BLaER1 treated with 17β-estradiol and CSF1 and Interleukin-3, amounts not matched to agents 10 nM and 100 nM (cell line): ENCODE measurements at regions not wholly inside any gene's neighbourhood (a gene's known extent, or its start where the extent isn't known, plus 50 kb on each side); places are given as distances from the start of the nearest gene placed in this dataset.
"Not testable (repeated sequence)": the region's sequence is repeated elsewhere in the genome, so short reads cannot be mapped to it uniquely, and the experiment has no call there.

Experiments
- H3K27ac ChIP-seq, 11 experiments: shearing (Covaris generic); formaldehyde crosslinking; 2 replicates each; pipeline ENCODE4 v1.8.1; 2022
- H3K27me3 ChIP-seq, 11 experiments: shearing (Covaris generic); formaldehyde crosslinking; 2 replicates each; pipeline ENCODE4 v1.8.1; 2022
- H3K36me3 ChIP-seq, 11 experiments: shearing (Covaris generic); formaldehyde crosslinking; 2 replicates each; pipeline ENCODE4 v1.8.1; 2022
- H3K4me1 ChIP-seq, 10 experiments: shearing (Covaris generic); formaldehyde crosslinking; 2 replicates each; pipeline ENCODE4 v1.8.1; 2022
- H3K4me2 ChIP-seq, 11 experiments: shearing (Covaris generic); formaldehyde crosslinking; 2 replicates each; pipeline ENCODE4 v1.8.1; 2022
- H3K4me3 ChIP-seq, 10 experiments: shearing (Covaris generic); formaldehyde crosslinking; 2 replicates each; pipeline ENCODE4 v1.8.1; 2022
- H3K9ac ChIP-seq, 11 experiments: shearing (Covaris generic); formaldehyde crosslinking; 2 replicates each; pipeline ENCODE4 v1.8.1; 2022
- H3K9me3 ChIP-seq, 11 experiments: shearing (Covaris generic); formaldehyde crosslinking; replicated peaks in 1 of 11; 2 replicates each; pipeline ENCODE4 v1.8.1; 2022
- H4K20me1 ChIP-seq, 11 experiments: shearing (Covaris generic); formaldehyde crosslinking; 2 replicates each; pipeline ENCODE4 v1.8.1; 2022
- Cebpa-rat ChIP-seq, 11 experiments: shearing (Covaris generic); IDR thresholded peaks; 2 replicates each; pipeline ENCODE4 v1.8.1; 2022

DNA sequence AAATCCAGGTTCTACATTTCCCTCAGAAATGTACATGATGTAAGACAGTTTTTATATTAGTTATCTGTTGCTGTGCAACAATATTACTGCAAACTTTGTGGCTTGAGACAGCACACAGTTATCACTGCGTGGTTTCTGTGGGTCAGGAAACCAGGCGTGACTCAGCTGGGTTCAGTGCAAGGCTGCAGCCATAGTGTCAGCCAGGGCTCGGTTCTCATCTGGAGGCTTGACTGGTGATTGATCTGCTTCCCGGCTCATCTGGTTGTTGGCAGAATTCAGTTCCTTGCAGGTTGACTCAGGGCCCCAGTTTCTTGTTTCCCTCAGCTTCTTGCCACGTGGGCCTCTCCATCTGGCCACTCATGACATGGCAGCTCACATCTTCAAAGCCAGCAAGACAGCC is 146.8 kb upstream of the ROPN1B start:
- Histone ChIP-seq H3K9me3 (peaks cover 14 to 50% (median 30%) of the 10 kb centered on the region in 11 experiments; a peak in 21 of 22 replicates), H3K27ac (peak overlapping the region in 1 of 11 experiments; percentile 22; a peak in 1 of 22 replicates)
- not testable (repeated sequence) for H3K4me1 ChIP-seq, H4K20me1 ChIP-seq, H3K36me3 ChIP-seq, H3K9ac ChIP-seq, H3K4me2 ChIP-seq, H3K4me3 ChIP-seq, H3K27me3 ChIP-seq
- TF ChIP-seq Cebpa-rat (IDR thresholded peaks at IDR 0.05): 0 out of 22 replicates have a peak, but pooled peaks of 1 of the 11 experiments have one; percentile 6

DNA sequence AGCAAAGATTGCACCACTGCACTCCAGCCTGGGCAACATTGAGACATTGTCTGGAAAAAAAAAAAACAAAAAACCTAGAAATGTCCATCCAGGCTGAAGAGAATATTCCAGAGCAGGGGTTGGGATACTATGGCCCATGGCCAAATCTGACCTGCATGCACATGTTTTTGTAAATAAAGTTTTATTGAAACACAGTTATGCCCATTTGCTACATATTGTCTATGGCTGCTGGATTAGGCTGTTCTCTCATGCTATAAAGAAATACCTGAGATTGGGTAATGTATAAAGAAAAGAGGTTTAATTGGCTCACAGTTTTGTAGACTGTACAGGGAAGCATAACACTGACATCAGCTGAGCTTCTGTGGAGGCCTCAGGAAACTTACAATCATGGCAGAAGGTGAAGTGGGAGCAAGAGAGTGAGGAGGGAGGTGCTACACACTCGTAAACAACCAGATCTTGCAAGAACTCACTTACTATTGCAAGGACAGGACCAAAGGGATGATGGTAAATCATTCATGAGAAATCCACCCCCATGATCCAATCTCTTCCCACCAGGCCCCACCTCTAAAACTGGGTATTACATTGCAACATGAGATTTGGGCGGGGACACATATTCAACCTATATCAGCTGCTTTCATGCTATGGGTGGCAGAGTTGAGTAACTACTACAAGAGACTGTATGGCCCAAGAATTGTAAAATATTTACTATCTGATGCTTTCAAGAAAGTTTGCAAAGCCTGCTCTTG is 137.8 kb upstream of the ROPN1B start:
- not testable (repeated sequence) for H3K9ac ChIP-seq, H3K4me2 ChIP-seq, H3K27ac ChIP-seq, H4K20me1 ChIP-seq, H3K36me3 ChIP-seq, H3K4me3 ChIP-seq, H3K27me3 ChIP-seq, H3K4me1 ChIP-seq
- H3K9me3 ChIP-seq: peaks cover 19 to 27% (median 22%) of the 10 kb centered on the region in 11 experiments

DNA sequence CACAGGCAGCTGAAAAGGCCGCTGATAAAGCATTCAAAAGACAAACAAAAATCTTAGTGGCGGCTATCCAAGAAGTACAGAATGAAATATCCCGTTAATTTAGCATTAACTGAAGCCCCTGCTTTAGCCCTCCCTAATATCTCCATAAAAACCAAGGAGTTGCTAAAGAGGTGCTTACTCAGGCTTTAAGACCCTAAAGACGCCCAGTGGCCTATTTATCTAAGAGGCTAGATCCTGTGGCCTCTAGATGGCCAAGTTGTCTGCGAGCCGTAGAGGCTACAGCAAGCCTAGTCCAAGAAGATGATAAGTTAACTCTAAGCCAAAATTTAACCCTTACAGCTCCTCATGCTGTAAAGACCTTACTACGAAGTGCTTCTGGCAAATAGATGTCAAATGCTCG is 133.4 kb upstream of the ROPN1B start:
- peak overlapping the region in 3 of 11 experiments; percentile 17 to 26 (median 23); a peak in 4 of 22 replicates for H3K4me2 ChIP-seq
- not testable (repeated sequence) for H3K27me3 ChIP-seq, H4K20me1 ChIP-seq, H3K9me3 ChIP-seq, H3K4me3 ChIP-seq, H3K27ac ChIP-seq, H3K36me3 ChIP-seq, H3K9ac ChIP-seq
- H3K4me1 ChIP-seq: peaks cover 0 to 11% (median 0%) of the 10 kb centered on the region in 10 experiments; a peak in 9 of 20 replicates

DNA sequence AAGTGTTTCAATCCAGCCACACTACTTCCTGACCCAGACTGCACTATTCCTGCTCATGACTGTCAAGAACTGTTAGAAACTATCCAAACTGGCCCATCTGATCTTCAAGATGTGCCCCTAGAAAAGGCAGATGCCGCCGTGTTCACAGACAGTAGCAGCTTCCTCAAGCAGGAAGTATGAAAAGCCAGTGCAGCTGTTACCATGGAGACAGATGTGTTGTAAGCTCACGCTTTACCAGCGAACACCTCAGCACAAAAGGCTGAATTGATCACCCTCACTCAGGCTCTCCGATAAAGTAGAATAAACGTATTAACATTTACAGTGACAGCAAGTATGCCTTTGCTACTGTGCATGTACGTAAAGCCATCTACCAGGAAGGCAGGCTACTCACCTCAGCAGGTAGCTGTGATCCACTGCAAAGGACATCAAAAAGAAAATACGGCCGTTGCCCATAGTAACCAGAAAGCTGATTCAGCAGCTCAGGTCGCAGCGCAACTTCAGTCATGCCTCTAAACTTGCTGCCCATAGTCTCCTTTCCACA is 132.9 kb upstream of the ROPN1B start:
- H3K9me3 ChIP-seq, H3K27me3 ChIP-seq, H3K4me3 ChIP-seq, H3K36me3 ChIP-seq, H3K9ac ChIP-seq, H3K27ac ChIP-seq, H4K20me1 ChIP-seq: not testable (repeated sequence)
- Histone ChIP-seq H3K4me2 (peak overlapping the region in 3 of 11 experiments; percentile 17 to 26 (median 23); a peak in 4 of 22 replicates), H3K4me1 (peaks cover 0 to 12% (median 0%) of the 10 kb centered on the region in 10 experiments; a peak in 9 of 20 replicates)

DNA sequence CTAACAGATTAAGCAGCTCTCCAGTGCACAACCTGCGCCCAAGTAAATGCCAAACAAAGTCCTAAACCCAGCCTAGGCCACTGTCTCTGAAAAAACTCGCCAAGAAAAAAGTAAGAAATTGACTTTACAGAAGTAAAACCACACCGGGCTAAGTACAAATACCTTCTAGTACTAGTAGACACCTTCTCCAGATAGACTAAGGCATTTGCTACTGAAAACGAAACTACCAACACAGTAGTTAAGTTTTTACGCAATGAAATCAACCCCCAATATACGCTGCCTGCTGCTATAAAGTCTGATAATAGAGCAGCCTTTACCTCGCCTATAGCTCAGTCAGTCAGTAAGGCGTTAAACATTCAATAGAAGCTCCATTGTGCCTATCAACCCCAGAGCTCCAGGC is 132.2 kb upstream of the ROPN1B start:
- not testable (repeated sequence) for H3K4me2 ChIP-seq, H3K4me3 ChIP-seq, H3K27ac ChIP-seq, H3K9me3 ChIP-seq, H3K27me3 ChIP-seq, H4K20me1 ChIP-seq, H3K9ac ChIP-seq, H3K36me3 ChIP-seq
- peaks cover 0 to 12% (median 0%) of the 10 kb centered on the region in 10 experiments; a peak in 9 of 20 replicates for H3K4me1 ChIP-seq

DNA sequence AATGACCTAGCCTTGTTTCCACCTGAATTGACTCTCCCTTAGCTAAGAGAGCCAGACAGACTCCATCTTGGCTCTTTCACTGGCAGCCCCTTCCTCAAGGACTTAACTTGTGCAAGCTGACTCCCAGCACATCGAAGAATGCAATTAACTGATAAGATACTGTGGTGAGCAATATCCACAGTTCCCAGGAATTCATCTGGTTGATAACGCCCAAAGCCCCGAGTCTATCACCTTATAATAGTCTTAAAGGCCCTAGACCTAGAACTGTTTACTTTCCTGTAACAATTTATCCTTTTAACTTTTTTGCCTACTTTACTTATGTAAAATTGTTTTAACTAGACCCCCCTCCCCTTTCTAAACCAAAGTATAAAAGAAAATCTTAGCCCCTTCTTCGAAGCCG is 130.1 kb upstream of the ROPN1B start:
- not testable (repeated sequence) for H4K20me1 ChIP-seq, H3K9ac ChIP-seq, H3K36me3 ChIP-seq, H3K4me3 ChIP-seq, H3K4me2 ChIP-seq, H3K27ac ChIP-seq, H3K27me3 ChIP-seq
- Histone ChIP-seq H3K4me1 (peaks cover 0 to 12% (median 0%) of the 10 kb centered on the region in 10 experiments; a peak in 9 of 20 replicates), H3K9me3 (peaks cover 0 to 11% (median 0%) of the 10 kb centered on the region in 11 experiments; a peak in 3 of 22 replicates)

DNA sequence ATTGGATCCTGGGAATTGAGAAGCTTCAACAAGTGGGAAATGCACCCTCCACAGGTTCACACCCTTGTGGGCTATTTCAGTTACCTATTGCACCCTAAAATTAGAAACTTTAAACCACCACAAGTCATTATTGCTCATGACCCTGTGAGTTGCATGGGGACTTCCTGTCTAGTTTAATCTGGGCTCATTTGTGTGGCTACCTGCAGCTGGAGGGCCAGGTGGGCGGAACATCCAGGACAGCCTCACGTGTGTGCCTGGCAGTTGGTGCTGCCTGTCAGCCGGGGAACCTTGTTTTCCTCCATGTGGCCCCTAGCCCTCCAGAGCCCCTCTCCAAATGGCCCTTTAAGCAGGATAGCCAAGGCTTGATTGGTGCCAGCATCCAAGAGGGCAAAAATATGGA is 128.5 kb upstream of the ROPN1B start:
- Histone ChIP-seq H3K4me1 (peaks cover 0 to 12% (median 0%) of the 10 kb centered on the region in 10 experiments; a peak in 9 of 20 replicates), H3K9me3 (peaks cover 0 to 11% (median 0%) of the 10 kb centered on the region in 11 experiments; a peak in 3 of 22 replicates)
- not testable (repeated sequence) for H4K20me1 ChIP-seq, H3K4me2 ChIP-seq, H3K27ac ChIP-seq, H3K36me3 ChIP-seq, H3K27me3 ChIP-seq, H3K4me3 ChIP-seq, H3K9ac ChIP-seq

DNA sequence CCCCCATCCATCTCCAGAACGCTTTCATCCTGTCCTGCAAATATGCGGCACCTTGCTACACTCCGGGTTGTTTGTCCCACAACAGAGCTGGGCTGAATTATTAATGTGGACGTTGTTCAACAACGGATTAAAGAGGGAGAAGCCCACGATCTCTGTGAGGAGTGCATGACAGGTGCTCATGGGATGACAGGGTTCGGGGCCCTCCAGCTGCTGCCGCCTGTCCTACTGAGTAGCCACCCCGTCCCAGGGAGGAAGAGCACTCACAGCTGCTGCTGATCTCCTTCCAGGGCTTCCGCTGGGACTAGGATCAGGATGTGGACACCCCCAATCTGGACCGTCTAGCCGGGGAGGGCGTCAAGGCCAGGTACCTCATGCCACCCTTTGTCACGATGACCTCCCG is 121.0 kb upstream of the ROPN1B start:
- H3K27me3 ChIP-seq, H3K27ac ChIP-seq, H3K36me3 ChIP-seq, H4K20me1 ChIP-seq, H3K4me3 ChIP-seq, H3K4me1 ChIP-seq, H3K9ac ChIP-seq, H3K4me2 ChIP-seq: not testable (repeated sequence)
- peaks cover 0 to 17% (median 7%) of the 10 kb centered on the region in 11 experiments; a peak in 8 of 22 replicates for H3K9me3 ChIP-seq

DNA sequence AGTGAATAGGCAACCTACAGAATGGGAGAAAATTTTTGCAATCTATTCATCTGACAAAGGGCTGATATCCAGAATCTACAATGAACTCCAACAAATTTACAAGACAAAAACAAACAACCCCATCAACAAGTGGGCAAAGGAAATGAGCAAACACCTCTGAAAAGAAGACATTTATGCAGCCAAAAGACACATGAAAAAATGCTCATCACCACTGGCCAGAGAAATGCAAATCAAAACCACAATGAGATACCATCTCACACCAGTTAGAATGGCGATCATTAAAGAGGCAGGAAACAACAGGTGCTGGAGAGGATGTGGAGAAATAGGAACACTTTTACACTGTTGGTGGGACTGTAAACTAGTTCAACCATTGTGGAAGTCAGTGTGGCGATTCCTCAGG is 114.0 kb upstream of the ROPN1B start:
- not testable (repeated sequence) for H3K9ac ChIP-seq, H3K27ac ChIP-seq, H4K20me1 ChIP-seq, H3K27me3 ChIP-seq, H3K9me3 ChIP-seq, H3K4me3 ChIP-seq, H3K4me2 ChIP-seq, H3K4me1 ChIP-seq, H3K36me3 ChIP-seq

DNA sequence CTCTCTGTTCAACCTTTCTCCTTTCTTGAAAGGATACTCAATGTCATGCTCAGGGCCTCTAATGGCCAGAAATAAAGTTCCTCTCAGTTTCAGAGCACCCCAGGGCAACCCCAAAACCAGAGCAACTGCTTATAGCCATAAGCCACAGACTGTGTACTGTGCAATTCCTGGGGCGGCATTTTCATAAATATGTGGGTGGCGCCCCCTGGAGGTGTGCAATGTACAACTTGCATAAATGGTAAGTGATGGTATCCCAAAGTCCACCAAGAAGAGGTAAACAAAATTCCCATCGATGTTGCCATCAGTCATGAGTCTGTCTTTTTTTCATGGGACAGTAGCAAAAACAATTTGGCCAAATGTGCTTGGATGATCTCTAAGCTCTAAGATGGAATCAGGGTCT is 108.4 kb upstream of the ROPN1B start:
- not testable (repeated sequence) for H3K4me3 ChIP-seq, H3K4me2 ChIP-seq, H3K36me3 ChIP-seq, H3K9ac ChIP-seq, H3K9me3 ChIP-seq, H3K27ac ChIP-seq, H3K27me3 ChIP-seq, H3K4me1 ChIP-seq, H4K20me1 ChIP-seq

DNA sequence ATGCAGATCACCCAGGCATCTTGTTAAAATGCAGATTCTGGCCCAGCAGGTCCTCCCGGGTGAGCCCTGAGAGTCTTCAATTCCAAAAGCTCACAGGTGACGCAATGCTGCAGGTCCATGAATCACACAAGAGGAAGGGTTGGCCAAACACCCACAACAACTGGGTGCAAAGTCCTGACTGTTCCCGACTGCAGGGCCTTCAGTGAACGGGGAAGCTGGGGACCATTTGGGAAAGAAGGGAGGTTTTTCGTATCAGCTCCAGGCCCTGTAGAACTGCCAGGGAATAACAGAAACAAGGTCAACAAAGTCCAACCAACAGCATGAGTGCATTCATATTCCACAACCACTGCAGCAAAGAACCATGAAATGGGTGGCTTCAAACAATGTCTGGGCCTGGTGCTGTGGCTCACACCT is 106.1 kb upstream of the ROPN1B start:
- not testable (repeated sequence) for H3K9ac ChIP-seq, H3K4me1 ChIP-seq, H3K9me3 ChIP-seq, H4K20me1 ChIP-seq, H3K4me3 ChIP-seq, H3K27me3 ChIP-seq, H3K4me2 ChIP-seq, H3K36me3 ChIP-seq, H3K27ac ChIP-seq

DNA sequence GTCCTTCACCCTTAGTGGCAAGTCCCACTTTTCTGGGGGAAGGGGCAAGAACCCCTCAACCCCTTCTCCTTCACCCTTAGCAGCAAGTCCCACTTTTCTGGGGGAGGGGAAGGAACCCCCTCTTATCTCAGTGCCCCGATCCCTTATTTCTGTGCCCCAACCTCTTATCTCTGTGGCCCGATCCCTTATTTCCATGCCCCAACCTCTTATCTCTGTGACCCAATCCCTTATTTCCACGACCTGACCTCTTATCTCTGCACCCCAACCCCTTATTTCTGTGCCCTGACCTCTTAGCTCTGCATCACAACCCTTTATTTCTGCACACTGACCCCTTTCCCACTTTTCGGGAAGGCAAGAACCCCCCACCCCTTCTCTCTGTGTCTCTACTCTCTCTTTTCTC is 104.4 kb upstream of the ROPN1B start:
- H3K27me3 ChIP-seq, H3K9ac ChIP-seq, H3K4me3 ChIP-seq, H4K20me1 ChIP-seq, H3K9me3 ChIP-seq, H3K36me3 ChIP-seq, H3K27ac ChIP-seq, H3K4me1 ChIP-seq, H3K4me2 ChIP-seq: not testable (repeated sequence)

DNA sequence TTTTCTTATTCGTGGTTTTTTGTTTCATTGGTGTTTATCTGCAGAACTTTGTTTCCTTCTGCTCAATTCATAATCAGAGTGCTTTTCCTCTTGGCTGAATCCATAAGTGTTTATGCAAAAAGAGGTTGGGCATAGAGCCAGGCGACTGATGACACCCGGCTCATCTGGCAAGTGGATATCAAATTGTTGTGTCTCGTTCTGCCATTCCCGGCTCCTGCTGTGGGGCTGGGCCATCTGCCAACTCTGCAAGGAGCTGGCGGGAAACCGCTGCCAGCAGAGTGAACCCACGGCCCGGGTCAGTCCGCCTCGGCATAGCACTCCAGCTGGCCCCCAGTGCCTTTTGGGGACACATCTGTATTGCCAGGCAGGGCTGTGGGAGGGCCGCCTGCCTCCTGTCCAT is 83.0 kb upstream of the ROPN1B start:
- H3K27ac ChIP-seq, H3K27me3 ChIP-seq, H3K4me2 ChIP-seq, H3K4me3 ChIP-seq, H4K20me1 ChIP-seq, H3K36me3 ChIP-seq, H3K9ac ChIP-seq, H3K4me1 ChIP-seq: not testable (repeated sequence)
- H3K9me3 ChIP-seq: peaks cover 15 to 45% (median 36%) of the 10 kb centered on the region in 11 experiments

DNA sequence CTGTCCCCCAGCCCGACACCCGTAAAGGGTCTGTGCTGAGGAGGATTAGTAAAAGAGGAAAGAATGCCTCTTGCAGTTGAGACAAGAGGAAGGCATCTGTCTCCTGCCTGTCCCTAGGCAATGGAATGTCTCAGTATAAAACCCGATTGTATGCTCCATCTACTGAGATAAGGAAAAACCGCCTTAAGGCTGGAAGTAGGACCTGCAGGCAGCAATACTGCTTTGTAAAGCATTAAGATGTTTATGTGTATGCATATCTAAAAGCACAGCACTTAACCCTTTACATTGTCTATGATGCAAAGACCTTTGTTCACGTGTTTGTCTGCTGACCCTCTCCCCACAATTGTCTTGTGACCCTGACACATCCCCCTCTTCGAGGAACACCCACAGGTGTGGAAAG is 69.8 kb upstream of the ROPN1B start:
- not testable (repeated sequence) for H3K9ac ChIP-seq, H3K9me3 ChIP-seq, H4K20me1 ChIP-seq, H3K36me3 ChIP-seq, H3K4me1 ChIP-seq, H3K4me2 ChIP-seq, H3K4me3 ChIP-seq, H3K27ac ChIP-seq, H3K27me3 ChIP-seq
